Pons (tissue), 1 donor: ENCODE measurements at regions not wholly inside any gene's neighbourhood (a gene's known extent, or its start where the extent isn't known, plus 50 kb on each side); places are given as distances from the start of the nearest gene placed in this dataset.
"Not testable (repeated sequence)": the region's sequence is repeated elsewhere in the genome, so short reads cannot be mapped to it uniquely, and the experiment has no call there.

Experiments
- DNase-seq: peaks from one replicate; pipeline ENCODE4 v3.0.0-alpha.2; 2016; ENCODE audit warnings: low spot score

DNA sequence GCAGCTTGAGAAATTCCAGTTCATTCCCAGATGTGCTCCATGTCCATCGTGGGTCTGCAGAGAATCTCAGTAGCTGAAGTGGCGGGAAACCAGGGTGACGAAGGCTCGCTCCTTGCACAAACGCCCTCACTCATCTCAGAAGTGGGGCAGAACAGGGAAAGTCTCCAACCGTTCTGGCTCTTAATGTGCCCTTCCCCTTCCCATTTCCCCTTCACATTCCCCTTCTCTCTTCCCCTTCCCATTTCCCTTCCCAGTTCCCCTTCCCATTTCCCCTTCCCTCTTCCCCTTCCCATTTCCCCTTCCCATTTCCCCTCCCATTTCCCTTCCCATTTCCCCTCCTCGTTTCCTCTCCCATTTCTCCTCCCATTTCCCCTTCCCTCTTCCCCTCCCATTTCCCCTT lies 108.5 kb downstream of the OLFM1 start:
- DNase-seq = not testable (repeated sequence)

DNA sequence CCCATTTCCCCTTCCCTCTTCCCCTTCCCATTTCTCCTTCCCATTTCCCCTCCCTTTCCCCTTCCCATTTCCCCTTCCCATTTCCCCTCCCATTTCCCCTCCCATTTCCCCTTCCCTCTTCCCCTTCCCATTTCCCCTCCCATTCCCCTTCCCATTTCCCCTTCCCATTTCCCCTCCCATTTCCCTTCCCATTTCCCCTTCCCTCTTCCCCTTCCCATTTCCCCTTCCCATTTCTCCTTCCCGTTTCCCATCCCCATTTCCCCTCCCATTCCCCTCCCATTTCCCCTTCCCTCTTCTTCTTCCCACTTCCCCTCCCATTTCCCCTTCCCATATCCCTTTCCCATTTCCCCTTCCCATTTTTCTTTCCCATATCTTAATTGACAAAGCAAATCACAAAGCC lies 109.0 kb downstream of the OLFM1 start:
- DNase-seq = no peak

DNA sequence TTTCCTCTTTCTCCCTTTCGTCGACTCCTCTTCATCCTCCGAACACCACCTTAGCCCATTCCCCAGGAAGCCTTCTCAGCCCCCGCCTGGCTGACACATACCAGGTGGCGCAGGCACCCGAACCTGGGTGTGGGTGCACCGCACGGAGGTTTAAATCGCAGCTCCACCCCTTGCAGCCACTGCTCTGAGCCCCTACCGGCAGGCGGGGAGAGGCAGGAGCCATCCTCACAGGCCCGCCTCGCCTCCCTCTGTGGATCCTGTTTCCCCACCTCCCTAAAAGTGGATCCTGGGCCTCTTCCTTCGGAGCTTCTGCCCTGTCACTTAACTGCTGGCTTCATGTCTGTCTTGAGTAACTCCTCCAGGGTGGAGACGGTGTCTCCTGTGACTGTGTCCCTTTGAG lies 110.7 kb downstream of the OLFM1 start:
- no peak for DNase-seq

DNA sequence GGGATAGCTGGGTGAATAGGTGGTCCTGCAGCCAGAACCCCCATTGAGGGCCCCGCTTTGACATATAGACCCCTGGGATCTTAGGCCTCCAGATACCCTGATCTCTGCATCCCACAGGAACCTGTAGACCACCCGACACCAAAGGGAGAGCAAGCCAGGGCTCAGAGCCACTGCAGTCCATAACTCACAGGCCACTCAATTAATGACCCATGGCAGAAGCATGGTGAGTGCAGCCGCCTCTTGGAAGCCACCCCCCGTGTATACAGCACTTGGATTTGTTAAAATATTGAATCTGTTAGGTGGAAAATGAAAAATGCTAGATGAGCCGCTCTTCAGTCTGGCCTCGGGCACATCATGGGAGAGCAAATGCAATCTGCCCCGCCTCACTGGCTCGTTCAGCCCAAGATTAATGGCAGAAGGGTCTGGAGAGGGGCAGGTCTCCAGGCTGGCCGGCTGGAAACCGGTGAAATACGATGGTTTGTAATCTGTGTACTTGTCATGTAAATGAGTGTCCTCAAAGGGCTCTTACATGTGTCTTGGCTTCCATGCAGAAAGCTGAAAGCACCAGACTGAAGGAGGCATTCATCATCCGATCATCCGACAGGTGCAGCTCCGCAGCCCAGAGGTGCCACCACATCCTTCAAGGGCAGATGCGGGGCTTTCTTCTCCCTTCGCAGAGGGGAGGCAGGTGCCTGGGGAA lies 111.3 kb downstream of the OLFM1 start:
- peak; percentile 30 for DNase-seq

DNA sequence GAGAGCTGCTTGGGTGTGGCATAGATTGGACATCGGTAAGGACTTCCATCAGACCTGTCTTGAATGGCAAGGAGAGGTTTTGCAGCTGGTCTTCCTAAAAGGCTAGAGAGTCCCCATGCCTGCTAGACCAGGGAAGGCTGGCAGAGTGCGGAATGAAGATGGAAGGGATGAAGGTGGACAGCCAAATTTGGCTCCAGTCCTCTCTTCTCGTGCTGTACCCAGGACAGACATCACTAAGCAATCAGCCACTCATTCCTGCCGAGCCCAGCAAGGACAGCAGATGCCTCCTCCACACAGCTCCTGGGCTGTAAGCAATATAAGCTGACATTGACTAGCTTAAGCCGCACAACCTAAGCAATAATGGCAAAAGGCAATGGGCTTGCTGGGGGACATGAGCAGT lies 112.0 kb downstream of the OLFM1 start:
- DNase-seq = no peak

DNA sequence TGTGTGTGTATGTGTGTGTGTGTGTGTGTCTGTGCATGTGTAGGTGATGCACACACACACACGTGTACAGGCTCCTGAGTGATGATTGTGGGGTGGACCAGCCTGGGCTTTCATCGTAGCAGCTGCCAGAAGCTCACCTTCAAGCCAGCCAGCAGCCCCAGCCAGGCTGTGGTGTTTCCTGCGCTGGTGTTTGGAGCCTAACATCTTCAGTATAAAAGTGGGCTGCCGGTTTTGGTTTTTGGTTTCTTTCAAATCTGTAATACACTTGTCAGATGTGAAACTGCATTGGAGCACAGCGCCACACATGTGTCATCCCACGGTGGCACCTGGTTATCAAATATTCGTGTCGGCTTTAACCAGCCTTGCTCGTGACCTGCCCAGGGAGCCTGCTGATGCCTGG lies 114.2 kb downstream of the OLFM1 start:
- no peak for DNase-seq

DNA sequence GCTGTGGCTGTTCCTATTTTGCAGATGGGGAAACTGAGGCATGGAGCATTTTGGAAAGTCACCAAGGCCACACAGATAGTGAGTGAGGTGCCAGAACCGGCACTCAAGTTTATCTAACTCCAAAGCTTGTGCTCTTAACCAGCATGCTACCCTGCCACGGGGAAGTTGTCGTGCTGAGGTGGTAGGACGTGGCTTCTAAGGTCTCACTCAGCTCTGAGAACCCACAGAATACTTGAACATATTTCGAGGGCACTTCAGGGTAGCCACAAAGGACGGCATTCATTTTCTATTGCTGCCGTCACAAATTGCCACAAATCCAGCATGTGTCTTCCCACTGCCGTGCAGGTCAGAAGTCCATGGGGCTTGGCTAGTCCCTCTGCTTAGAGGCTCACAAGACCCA lies 116.7 kb downstream of the OLFM1 start:
- no peak for DNase-seq

DNA sequence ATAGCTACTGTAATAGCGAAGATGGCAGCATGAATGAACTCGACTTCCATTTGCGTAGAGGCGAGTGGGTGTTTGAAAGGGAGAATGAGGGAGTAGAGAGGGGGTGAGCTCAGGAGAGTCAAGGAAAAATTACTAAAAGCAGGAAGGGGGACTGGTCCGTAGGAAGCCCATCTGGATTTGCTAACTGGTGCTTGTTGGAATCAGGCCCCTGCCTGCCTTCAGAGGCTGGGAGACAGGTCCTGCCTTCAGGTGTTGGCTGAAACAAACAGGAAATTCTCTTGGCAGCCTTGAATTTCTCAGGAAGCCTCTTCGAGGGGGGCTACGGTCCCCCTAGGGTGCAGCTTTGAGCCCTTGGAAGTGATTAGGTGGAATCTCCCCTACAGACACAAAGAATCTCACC lies 121.7 kb downstream of the OLFM1 start:
- DNase-seq = no peak

DNA sequence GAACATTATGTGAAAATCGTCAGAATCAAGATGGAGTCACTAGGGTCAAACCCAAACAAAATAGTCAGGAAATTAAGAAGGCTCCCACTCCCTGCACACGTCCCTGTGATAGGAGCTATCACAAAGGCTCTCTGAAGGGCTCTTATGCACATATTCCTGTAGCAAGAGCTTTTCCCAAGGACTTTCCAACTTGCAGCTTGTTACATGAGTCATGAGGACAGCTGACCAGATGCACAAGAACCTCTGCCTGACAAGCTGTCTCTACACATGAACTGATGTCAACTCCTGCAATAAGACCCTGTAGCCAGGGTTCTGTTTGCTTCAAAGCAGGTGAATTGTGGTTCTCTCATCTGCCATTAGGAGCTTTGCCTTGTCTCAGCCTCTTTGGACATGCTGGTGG lies 122.4 kb downstream of the OLFM1 start:
- no peak for DNase-seq

DNA sequence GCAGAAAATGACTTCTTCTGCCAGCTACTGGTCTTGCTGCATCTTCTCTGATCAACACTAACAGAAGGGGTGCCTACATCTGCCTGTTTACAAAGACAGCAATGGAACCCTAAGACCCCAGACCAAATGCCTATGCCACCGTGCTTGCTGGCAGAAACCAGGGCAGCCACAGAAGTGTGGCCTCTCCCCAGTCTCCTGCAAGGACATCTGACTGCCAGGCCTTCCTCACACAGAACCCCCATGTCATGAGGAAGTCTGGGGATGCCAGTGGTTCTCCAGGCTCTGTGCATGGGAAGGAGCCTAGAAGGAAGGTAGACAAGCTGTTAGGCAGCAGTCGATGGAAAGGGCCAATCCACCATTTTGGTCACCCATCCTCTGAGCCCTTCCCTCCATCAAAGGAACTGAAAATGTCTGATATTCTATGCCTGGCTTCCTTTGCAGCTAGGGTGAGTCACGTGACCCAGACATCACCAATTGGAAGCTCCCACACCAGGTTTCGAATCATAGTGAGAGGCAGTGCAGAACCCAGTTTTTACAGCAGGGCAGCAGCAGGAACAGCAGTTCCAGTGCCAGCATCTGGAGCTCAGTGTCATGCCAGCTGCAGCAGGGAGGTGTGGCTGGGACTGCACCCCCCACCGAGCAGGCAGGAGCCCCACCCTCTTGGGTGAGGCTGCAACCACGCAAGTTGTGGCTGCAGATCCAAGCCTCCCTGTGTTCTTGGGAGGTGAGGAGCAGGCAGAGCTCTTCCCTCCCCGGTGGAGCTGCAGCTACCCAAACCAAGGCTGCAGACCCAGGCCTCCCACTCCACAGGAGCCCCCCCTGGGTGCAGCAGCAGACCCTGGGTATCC lies 123.4 kb downstream of the OLFM1 start:
- no peak for DNase-seq

DNA sequence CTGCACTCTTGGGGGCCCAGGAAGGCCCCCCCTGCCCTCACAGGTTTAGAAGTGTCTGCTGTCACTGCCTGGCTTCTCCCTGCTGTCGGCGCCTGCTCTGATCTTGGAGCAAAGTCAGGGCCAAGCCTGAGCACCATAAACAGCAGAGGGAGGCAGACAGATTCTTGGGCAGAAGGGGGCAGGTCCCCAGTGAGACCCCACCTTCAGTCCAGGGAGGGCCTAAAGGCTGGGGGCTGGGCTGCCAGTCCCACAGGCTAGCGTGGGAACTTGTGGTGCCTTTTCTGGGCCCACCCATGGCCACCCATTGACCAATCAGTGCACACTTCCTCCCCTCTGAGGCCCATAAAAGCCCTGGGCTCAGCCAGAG lies 124.0 kb downstream of the OLFM1 start:
- DNase-seq = no peak

DNA sequence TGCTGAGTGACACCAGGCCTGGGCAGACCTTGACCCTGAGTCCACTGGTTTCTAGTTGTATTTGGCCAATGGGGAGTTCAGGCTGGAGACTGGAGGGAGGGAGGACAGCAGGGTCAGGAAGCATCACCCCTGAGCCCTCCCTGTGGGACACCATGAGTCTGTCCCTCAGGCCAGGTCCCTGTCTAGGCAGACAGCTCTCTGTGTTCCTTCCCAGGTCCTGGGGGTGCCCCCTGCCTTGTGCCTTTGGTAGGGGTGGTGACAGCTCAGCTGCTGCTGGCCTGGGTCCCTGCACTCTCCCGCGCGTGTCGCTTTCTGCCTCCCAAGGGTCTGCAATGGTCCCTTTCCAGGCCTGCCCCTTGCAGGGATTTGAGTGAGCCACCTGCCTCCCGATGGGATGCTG lies 125.5 kb downstream of the OLFM1 start:
- DNase-seq = no peak

DNA sequence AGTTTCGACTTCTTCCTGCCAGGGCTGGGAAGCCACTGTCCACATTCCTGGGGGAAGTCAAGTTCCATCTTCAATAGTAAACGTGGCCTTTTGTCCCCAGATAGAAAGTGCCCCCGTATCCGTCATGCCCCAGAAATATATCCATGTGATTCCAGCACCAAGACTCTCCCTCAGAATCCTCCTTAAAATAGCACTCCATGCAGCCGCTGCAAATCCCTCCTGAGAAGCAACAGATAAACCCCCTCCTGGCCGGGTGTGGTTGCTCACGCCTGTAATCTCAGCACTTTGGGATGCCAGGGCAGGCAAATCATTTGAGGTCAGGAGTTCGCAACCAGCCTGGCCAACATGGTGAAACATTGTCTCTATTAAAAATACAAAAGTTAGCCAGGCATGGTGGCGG lies 126.1 kb downstream of the OLFM1 start:
- DNase-seq = no peak

DNA sequence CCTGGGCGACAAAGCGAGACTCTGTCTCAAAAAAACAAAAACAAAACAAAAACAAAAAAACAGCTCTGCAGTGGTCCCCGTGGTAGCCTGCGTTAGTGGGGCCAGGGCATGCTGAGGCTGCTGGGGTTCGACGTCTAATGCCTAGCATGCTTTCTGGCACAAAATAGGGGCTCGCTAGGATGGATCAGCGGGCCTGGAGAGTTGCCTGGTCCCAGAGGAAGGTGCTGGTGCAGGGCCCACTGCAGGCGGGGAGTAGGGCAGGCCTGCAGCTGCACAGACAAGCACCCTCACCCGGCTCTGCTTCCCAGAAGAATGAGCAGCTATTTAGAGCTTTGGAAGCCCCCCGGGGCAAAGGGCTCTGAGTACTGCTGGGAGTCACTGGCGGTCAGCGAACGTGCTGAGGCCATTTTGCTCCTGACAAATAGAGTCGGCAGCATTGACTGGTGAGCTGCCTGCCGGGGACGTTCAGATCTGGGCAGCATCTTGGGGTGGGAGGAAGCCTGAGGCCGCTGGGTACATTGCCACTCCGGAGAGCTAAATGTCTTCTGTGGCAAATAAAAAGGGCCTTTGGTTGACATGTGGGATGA lies 126.7 kb downstream of the OLFM1 start:
- no peak for DNase-seq

DNA sequence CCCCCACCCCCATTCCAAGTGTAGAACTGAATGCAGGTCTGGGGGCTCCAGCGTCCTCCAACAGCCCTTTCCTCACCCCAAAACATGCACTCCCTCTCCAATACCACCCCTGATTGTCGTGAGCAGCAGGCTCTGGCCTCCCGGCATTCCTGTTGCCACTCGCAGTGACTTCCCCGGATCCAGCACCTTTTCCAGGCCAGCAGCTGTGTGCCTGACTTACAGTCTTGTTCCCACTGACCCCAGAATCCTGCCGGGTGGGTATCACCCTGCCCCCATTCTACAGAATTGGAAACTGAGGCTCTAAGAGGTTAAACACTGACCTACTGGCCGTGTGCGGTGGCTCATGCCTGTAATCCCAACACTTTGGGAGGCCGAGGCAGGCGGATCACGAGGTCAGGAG lies 127.2 kb downstream of the OLFM1 start:
- no peak for DNase-seq

DNA sequence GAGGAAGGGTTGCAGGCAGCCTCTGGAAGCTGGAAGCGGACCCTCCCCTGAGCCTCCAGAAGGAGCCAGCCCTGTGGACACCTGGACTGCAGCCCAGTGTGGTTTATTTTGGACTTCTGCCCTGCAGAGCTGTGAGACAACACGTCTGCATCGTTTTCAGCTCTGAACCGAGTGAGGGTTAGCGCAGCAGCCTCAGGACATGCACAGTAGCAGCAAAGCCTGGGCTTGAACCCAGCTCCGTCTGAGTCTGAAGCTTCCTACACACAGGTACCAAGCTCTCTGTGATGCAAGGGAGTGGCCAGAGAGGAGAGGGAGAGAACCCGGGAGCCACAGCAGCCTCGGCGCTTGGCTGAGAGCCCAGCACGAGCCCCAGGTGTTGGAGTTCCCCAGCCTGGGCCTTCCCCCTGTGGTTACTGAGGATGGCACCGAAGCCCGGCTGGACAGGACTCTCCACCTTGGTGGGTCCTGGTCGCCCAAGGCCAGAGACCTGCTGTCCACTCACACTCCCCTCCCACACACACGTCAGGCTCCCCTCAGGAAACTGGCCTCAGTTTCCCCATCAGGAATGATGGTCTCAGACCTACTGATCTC lies 128.2 kb downstream of the OLFM1 start:
- DNase-seq = no peak

DNA sequence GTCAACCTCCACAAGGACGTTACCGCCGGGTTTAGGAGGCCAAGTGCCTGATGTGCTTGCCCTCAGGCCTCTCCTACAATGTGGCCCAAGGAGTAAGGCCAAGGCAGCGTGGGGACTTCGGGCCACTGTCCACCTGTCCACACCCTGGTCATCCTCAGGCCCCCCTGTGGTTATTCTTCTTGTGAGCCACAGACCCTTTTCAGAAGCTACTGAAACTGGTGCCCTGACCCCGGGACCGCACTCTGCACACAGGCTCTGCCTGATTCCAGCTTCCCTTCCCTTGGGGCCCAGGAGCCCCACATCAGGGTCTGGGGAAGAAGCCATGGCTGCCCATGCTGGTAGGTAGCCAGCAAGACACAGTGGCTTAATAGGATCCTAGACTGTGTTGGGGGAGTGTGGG lies 128.8 kb downstream of the OLFM1 start:
- DNase-seq = no peak

DNA sequence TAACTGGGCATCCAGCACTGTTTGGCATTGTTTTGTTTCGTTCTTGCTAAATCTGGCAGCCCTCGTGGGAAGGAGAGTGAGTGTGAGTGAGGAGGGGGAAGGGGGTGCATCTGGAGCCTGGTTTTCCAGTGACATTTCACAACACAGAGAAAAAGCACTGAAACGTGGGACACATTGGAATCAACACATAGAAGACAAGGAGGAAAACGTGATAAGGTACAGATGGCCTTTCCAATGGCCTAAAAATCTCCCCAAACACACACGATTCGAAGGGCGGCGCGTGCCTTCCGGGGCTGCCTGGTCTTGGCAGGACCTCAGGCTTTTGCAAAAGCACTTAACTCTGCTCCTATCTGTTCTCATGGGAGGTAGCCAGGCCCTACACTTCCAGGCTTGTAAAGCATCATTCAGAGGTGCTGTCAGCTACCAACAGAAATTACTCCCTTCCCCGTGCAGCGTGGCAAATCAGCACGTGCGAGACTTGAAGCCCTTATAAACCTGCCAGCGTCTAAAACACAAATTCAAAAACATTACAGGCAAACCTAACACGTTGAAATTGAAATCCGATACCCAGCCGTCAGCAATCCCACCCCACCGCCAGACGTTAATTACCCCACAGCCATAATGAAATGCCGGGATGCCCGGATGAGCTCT lies 129.4 kb downstream of the OLFM1 start:
- no peak for DNase-seq

DNA sequence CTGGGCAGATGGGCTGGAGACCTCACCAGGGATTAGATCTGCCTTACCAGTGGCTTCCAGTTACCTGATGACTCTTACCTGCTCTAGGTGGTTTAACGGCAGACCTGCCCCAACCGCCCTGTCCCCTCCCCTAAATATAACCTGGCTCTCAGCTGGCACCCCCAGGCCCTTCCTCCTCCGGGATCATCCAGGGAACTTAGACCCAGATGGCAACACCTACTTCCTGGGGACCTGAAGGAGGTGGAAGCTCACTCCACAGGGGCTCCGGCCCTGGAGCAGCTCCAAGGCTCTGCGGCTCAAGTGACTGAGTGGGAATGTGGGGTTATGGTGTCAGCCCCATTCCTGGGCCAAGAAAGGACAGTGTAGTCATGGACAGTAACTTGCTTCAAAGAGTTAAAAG lies 130.4 kb downstream of the OLFM1 start:
- no peak for DNase-seq

DNA sequence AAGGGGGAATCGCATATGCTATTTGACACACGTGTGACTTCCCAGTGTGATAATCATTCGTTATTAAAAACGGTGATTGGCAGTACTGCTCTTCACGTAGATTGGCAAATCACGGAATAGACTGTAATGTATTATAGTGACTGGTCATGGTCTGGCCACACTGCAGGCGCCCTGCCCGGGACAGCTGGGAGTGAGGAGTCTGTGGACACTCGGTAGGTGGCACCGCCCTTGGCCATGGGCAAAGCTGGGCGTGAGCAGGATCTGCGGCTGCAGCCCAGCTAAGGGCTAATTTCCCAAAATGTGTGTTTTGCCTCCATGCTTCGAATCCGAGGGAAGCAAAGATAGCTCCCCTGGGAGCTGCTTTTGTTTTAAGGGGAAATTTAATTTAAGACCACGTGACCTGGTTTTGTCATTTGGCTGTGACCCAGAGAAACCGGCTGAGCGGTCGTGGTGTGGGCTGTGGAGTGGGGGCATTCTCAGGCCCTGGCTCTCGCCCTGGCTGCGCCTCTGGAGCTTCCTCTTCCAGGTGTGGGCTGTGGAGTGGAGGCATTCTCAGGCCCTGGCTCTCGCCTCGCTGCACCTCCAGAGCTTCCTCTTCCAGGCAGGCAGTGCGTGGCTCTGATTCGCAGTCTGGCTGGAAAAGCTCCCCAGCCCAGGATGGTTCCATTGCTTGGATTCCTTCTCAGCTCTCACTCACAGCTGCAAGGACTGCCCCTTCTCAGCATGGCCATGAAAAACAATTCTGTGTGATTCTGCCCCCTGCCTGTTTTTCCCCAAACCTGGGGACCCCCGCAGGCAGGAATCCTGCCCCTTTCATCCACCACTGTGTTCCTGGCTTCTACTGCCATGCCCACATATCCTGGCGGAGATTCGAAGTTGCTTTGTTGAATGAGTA lies 131.1 kb downstream of the OLFM1 start:
- DNase-seq = no peak
